ENCODE measurements at regions not wholly inside any gene's neighbourhood (a gene's known extent, or its start where the extent isn't known, plus 50 kb on each side); places are given as distances from the start of the nearest gene placed in this dataset.

DNA sequence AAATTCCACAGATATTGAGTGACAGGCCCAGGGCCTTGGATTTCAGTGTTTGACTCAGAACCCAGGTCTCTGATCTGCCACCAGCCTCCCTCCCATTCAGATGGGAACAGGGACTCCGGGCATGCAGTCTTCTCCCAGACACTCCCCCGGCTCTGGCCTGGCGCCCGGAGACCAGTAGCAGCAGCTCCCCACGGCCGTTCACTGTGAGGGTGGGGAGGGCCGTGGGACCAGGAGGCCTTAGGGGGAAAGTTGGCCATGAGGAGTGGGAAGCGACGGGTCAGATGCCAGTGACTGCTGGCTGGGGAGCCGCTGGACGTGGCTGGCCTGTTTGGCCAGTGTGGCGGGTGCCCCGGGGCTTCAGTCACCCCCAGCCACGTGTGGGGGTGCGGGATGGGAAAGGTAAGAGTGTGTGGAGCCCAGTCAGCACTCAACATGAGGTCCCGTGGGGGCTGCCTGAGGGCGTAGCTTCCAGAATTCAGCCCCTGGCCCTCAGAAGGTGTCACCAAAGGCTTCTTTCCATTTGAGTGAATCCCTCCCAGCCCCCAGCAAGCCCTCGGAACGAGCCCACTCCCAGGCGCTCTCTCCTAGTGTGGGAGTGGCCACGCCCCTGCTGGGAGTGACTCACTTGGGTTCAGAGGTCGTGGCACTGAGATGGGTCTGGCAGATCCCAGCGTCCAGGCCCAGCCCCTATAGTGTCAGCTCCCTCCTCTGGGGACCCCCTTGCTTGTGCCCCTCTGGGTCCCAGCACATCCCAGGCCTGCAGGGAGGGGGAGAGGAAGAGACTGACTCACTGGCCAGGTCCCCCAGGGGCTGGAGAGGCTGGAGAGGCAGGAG is 309.4 kb downstream of the SEC14L1 start:
- Histone ChIP-seq H3K27me3 (no peaks in the 10 kb centered on the region), H3K36me3 (no peaks in the 10 kb centered on the region), H3K4me1 (peaks cover 7 to 98% (median 78%) of the 10 kb centered on the region in 12 donors), H3K9me3 (no peaks in the 10 kb centered on the region), H3K4me3 (peak overlapping the region in 11 of 12 donors; percentile 20 to 84 (median 62)), H3K27ac (peak overlapping the region; percentile 7 to 92 (median 80))
- ATAC-seq (peak; percentile 30 to 66 (median 48)), DNase-seq (peak; percentile 82 to 91 (median 90))
- TF ChIP-seq, protein P1, sequence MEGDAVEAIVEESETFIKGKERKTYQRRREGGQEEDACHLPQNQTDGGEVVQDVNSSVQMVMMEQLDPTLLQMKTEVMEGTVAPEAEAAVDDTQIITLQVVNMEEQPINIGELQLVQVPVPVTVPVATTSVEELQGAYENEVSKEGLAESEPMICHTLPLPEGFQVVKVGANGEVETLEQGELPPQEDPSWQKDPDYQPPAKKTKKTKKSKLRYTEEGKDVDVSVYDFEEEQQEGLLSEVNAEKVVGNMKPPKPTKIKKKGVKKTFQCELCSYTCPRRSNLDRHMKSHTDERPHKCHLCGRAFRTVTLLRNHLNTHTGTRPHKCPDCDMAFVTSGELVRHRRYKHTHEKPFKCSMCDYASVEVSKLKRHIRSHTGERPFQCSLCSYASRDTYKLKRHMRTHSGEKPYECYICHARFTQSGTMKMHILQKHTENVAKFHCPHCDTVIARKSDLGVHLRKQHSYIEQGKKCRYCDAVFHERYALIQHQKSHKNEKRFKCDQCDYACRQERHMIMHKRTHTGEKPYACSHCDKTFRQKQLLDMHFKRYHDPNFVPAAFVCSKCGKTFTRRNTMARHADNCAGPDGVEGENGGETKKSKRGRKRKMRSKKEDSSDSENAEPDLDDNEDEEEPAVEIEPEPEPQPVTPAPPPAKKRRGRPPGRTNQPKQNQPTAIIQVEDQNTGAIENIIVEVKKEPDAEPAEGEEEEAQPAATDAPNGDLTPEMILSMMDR (IDR thresholded peaks at IDR 0.05): no peak
- TF ChIP-seq POLR2A (IDR thresholded peaks at IDR 0.05): no peak
- intact Hi-C loops (cut with DNase I): loop anchor here in 2 of 10 donors (5.0 kb wide), 2 partner anchors 37 to 42 kb away; no protein-coding TSS in a partner anchor
- whole genome bisulfite sequencing, 4 donors: 14 to 32% (median 18%) methylated on average over 16 to 23 of the region's 23 CpGs

DNA sequence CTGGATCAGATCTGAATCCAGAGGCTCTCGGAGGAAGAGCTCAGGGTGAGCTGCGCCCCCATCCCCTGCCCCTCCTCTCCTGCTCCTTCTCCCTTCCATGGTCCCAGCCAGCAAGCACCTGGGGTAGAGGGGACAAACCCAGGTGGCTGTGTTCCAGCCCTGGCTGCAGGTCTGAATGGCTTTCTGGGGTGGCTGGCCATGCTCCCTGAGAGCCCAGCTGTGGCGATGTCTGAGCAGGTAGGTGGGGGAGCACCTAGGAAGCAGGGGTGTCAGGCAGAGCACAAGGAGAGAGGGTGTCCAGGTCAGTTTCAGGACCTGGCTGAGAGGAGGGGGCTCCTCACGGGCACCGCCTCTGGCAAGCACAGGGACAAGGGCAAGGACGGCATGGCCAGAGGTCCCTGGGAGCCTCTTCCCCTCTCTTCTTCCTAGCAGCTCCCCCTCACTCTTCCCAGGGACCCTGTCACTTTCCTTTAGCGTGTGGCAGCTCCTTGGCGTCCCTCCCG is 310.0 kb downstream of the SEC14L1 start:
- Histone ChIP-seq H3K36me3 (no peaks in the 10 kb centered on the region), H3K27ac (peak overlapping the region; percentile 35 to 92 (median 80)), H3K9me3 (no peaks in the 10 kb centered on the region), H3K4me3 (peak overlapping the region; percentile 20 to 84 (median 60)), H3K4me1 (peaks cover 7 to 98% (median 75%) of the 10 kb centered on the region in 12 donors), H3K27me3 (no peaks in the 10 kb centered on the region)
- DNase-seq: no peak
- 23 to 26% (median 25%) methylated on average over 6 to 9 of the region's 9 CpGs for WGBS, 4 donors
- TF ChIP-seq, protein P1 (IDR thresholded peaks at IDR 0.05): no peak
- TF ChIP-seq POLR2A (IDR thresholded peaks at IDR 0.05): no peak
- peak in 1 of 4 donors; percentile 1 for ATAC-seq
- intact Hi-C loops (cut with DNase I): loop anchor here in 3 of 10 donors (1.0 to 5.0 kb wide), 3 partner anchors 37 to 42 kb away; no protein-coding TSS in a partner anchor

DNA sequence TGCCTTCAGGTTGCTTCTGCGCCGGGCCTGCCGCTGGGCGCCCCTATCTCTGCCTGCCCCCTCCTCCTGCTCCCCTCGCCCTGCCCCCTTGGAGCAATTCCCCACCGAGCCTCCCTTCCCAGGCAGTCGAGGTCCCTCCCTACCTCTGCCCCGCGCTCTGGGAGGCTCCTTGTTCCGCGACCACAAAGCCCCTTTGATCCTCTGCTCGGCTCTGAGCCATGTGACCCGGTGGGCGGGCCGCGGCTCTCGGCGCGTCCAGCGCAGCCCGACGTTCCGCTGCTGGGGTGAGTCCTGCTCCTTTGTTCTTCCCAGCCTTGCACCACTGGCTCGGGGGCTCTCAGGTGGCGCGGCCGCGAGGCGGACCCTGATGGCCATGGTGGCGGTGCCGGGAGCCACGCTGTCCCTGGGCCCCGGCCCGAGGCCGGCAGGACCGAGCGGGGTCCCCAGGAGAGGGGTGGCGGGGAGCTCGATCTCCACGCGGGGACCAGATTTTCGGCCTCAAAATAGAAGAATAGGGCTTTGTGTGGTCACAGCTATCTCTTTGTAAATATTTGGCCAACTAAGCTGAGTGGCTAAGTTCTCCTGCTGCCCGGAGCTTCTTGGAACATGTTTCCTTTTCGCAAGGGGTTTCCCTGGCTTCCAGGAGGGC is 310.6 kb downstream of the SEC14L1 start:
- TF ChIP-seq, protein P1 (IDR thresholded peaks at IDR 0.05): no peak
- TF ChIP-seq POLR2A (IDR thresholded peaks at IDR 0.05): no peak
- Histone ChIP-seq H3K9me3 (no peaks in the 10 kb centered on the region), H3K4me1 (peaks cover 7 to 98% (median 73%) of the 10 kb centered on the region in 12 donors), H3K4me3 (peak overlapping the region; percentile 20 to 84 (median 60)), H3K27me3 (no peaks in the 10 kb centered on the region), H3K27ac (peak overlapping the region; percentile 35 to 92 (median 80)), H3K36me3 (no peaks in the 10 kb centered on the region)
- DNase-seq: peak; percentile 78 to 89 (median 83)
- intact Hi-C loops (cut with DNase I): loop anchor here in 3 of 10 donors (1.0 to 5.0 kb wide), 3 partner anchors 36 to 41 kb away; no protein-coding TSS in a partner anchor
- 1 to 3% (median 1%) methylated on average over 34 to 44 of the region's 44 CpGs for WGBS, 4 donors
- ATAC-seq: peak; percentile 30 to 77 (median 68)
